ENCODE measurements at regions not wholly inside any gene's neighbourhood (a gene's known extent, or its start where the extent isn't known, plus 50 kb on each side); places are given as distances from the start of the nearest gene placed in this dataset.

DNA sequence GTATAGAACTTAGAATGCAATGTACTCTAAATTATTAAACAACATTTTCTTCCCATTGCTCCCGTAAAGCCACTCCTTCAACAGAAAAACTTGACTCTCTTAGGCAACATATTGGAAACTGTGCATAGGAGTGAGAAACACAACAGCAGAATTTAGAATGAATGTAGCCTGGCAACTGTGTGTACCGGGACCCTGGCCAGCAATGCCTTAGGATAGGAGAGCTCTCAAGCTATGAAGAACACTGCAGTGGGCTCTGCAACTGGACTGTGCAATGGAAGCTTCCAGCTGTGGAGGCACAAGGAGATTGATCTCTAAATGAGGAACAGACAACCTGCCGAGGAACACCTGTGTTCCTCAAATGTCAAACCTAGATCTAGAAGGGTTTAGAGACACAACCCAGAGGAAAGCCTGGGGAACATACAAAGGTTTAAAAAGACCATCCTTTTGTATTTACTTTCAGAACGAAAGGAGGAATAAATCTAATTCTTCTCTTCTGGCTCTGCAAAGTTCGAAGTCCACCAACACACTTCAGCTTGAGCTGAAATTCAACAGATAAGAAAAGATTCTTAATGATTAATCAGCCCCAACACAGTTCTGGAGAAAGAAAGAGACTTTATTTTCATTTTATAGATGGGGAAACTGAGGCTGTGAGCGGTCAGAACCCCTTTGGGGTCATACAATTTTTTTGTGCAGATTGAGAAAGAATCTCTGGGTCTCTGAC lies 51.5 kb upstream of the ARL15 start:
- Histone ChIP-seq H3K4me1 (ENCODE audit: control insufficient read depth in 2 of 2, insufficient read depth in 2 of 2, low read length in 2 of 2) (no peaks in the 10 kb centered on the region), H3K36me3 (ENCODE audit: control insufficient read depth in 2 of 2, insufficient read depth in 2 of 2, low read length in 1 of 2) (no peaks in the 10 kb centered on the region), H3K27me3 (ENCODE audit: control insufficient read depth in 2 of 2, insufficient read depth in 1 of 2, low read length in 1 of 2) (no peaks in the 10 kb centered on the region), H3K27ac (ENCODE audit: low read depth in 1 of 2, low read length in 1 of 2) (no peak overlapping the region), H3K9me3 (ENCODE audit: control insufficient read depth in 2 of 2, insufficient read depth in 1 of 2, low read length in 1 of 2) (no peaks in the 10 kb centered on the region), H3K4me3 (ENCODE audit: low read length in 2 of 2) (no peak overlapping the region)
- 95% methylated on average over 6 of the region's 6 CpGs for WGBS
- no peak for DNase-seq (ENCODE audit: low read depth in 6 of 9, low spot score in 9 of 9)

DNA sequence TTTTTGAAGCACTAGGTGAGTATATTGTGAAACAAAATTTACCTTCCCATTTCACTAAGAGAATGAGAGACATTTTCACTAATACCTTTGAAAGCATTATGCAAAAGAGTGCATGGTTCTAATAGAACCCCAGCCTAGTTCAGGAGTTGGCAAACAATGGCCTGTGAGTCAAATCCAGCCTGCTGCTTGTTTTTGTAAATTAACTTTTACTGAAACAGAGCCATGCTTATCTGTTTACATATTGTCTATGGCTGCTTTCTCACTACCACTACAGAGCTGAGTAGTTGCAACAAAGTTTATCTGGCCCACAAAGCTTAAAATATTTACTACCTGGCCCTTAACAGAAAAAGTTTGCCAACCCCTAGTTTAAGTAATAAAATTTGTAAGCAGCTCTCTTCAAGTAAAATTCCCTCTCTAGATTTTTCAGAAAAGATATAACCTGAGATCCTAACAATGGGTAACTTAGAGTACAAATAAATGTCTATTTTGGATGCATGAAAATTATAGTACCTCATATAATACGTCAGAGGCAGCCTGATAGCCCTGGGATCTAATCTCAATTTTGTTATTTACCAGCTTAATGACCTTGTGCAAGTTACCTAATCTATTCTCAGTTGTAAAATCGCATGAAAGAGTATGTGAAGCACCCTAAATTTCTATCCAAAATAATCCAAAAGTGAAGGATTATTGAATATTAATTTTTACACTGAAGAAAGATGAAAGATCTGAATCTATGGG lies 50.7 kb upstream of the ARL15 start:
- H3K4me3 ChIP-seq (ENCODE audit: low read length in 2 of 2): no peak overlapping the region
- no peaks in the 10 kb centered on the region for H3K36me3 ChIP-seq (ENCODE audit: control insufficient read depth in 2 of 2, insufficient read depth in 2 of 2, low read length in 1 of 2)
- H3K9me3 ChIP-seq (ENCODE audit: control insufficient read depth in 2 of 2, insufficient read depth in 1 of 2, low read length in 1 of 2): no peaks in the 10 kb centered on the region
- no peaks in the 10 kb centered on the region for H3K27me3 ChIP-seq (ENCODE audit: control insufficient read depth in 2 of 2, insufficient read depth in 1 of 2, low read length in 1 of 2)
- H3K27ac ChIP-seq (ENCODE audit: low read depth in 1 of 2, low read length in 1 of 2): no peak overlapping the region
- no peaks in the 10 kb centered on the region for H3K4me1 ChIP-seq (ENCODE audit: control insufficient read depth in 2 of 2, insufficient read depth in 2 of 2, low read length in 2 of 2)
- no peak for DNase-seq (ENCODE audit: low read depth in 6 of 9, low spot score in 9 of 9)
- WGBS: 90% methylated on average over 2 of the region's 2 CpGs
